Left kidney (tissue), 1 donor: ENCODE measurements at regions not wholly inside any gene's neighbourhood (a gene's known extent, or its start where the extent isn't known, plus 50 kb on each side); places are given as distances from the start of the nearest gene placed in this dataset.

ENCODE experiments used
- DNase-seq: peaks from one replicate; pipeline ENCODE4 v3.0.0-alpha.2; 2013

- DNase-seq: no peak
Observed at GRCh38 chr10:113326160-113327111, 226.4 kb upstream of the HABP2 start.

- no peak for DNase-seq
Observed at GRCh38 chr10:113329121-113329596, 223.7 kb upstream of the HABP2 start.

- DNase-seq: no peak
Observed at GRCh38 chr10:113331961-113332360, 220.9 kb upstream of the HABP2 start.

GRCh38 chr10:113333313-113333712, 219.5 kb upstream of the HABP2 start:
- no peak for DNase-seq

- no peak for DNase-seq
Observed at GRCh38 chr10:113335592-113335991, 217.3 kb upstream of the HABP2 start.

- DNase-seq: no peak
Observed at GRCh38 chr10:113336549-113337130, 216.2 kb upstream of the HABP2 start.

GRCh38 chr10:113337142-113337541, 215.7 kb upstream of the HABP2 start:
- no peak for DNase-seq

- DNase-seq: no peak
Observed at GRCh38 chr10:113339121-113339520, 213.7 kb upstream of the HABP2 start.

- no peak for DNase-seq
Observed at GRCh38 chr10:113340282-113340681, 212.6 kb upstream of the HABP2 start.

- no peak for DNase-seq
Observed at GRCh38 chr10:113341138-113341537, 211.7 kb upstream of the HABP2 start.

GRCh38 chr10:113345826-113346624, 206.8 kb upstream of the HABP2 start:
- no peak for DNase-seq

- DNase-seq: no peak
Observed at GRCh38 chr10:113347508-113347907, 205.3 kb upstream of the HABP2 start.

- DNase-seq: no peak
Observed at GRCh38 chr10:113348694-113349093, 204.2 kb upstream of the HABP2 start.

- DNase-seq: no peak
Observed at GRCh38 chr10:113350311-113351040, 202.4 kb upstream of the HABP2 start.

GRCh38 chr10:113354711-113355110, 198.1 kb upstream of the HABP2 start:
- no peak for DNase-seq

- no peak for DNase-seq
Observed at GRCh38 chr10:113356794-113357680, 195.8 kb upstream of the HABP2 start.

GRCh38 chr10:113357681-113358300, 195.1 kb upstream of the HABP2 start:
- no peak for DNase-seq

GRCh38 chr10:113359655-113360054, 193.2 kb upstream of the HABP2 start:
- no peak for DNase-seq

- DNase-seq: no peak
Observed at GRCh38 chr10:113360870-113361269, 192.0 kb upstream of the HABP2 start.

GRCh38 chr10:113362645-113363091, 190.2 kb upstream of the HABP2 start:
- no peak for DNase-seq
